Keratinocyte (primary cell): ENCODE measurements at regions not wholly inside any gene's neighbourhood (a gene's known extent, or its start where the extent isn't known, plus 50 kb on each side); places are given as distances from the start of the nearest gene placed in this dataset.

Experiments used
- DNase-seq: peaks from one replicate; pipeline ENCODE4 v3.0.0-alpha.2; 2011; ENCODE audit warnings: low read depth, missing footprints, low spot score
- FAIRE-seq: peaks from 2 replicates; lab custom pipeline; 2011; peaks lifted over from hg19 to GRCh38; lab: Jason Lieb, UNC
- H2AFZ ChIP-seq: 2 replicates; pipeline ENCODE4 v1.6.0; 2012; ENCODE audit warnings: low read length, control low read depth, inconsistent platforms; ENCODE audit not compliant: control insufficient read depth
- H3K27ac ChIP-seq: 2 replicates; pipeline ENCODE4 v1.5.1; 2011; ENCODE audit warnings: low read length; ENCODE audit not compliant: control insufficient read depth, insufficient read depth
- H3K27me3 ChIP-seq: 3 replicates; pipeline ENCODE4 v1.6.0; 2011; ENCODE audit warnings: low read length; ENCODE audit not compliant: control insufficient read depth, insufficient read depth; ENCODE audit errors: extremely low read depth
- H3K36me3 ChIP-seq, 2 experiments: 2 replicates in 1 of 2; 3 replicates in 1 of 2; pipeline ENCODE4 v1.5.1; 2011; ENCODE audit warnings: low read length in 2 of 2, mild to moderate bottlenecking in 1 of 2; ENCODE audit not compliant: control insufficient read depth in 2 of 2, insufficient read depth in 2 of 2; ENCODE audit errors: extremely low read depth in 1 of 2
- H3K4me1 ChIP-seq: 3 replicates; pipeline ENCODE4 v1.5.1; 2011; ENCODE audit warnings: low read length; ENCODE audit not compliant: control insufficient read depth, insufficient read depth; ENCODE audit errors: extremely low read depth
- H3K4me2 ChIP-seq: 3 replicates; pipeline ENCODE4 v1.6.0; 2011; ENCODE audit warnings: low read depth, low read length; ENCODE audit not compliant: control insufficient read depth, insufficient read depth; ENCODE audit errors: extremely low read depth
- H3K4me3 ChIP-seq, 3 experiments: fragments of 200-600 bp in 1 of 3; sonication (generic) in 1 of 3; 2 replicates in 2 of 3; 3 replicates in 1 of 3; pipeline ENCODE4 v1.5.1; 2011 to 2016; ENCODE audit warnings: low read length in 3 of 3, mild to moderate bottlenecking in 3 of 3, control low read depth in 2 of 3, inconsistent platforms in 1 of 3, low read depth in 1 of 3, mixed read lengths in 1 of 3, mixed run types in 1 of 3, moderate library complexity in 1 of 3; ENCODE audit not compliant: control insufficient read depth in 2 of 3, insufficient read depth in 2 of 3; ENCODE audit errors: extremely low read depth in 1 of 3
- H3K79me2 ChIP-seq: 2 replicates; pipeline ENCODE4 v1.6.0; 2012; ENCODE audit warnings: low read length; ENCODE audit not compliant: control insufficient read depth, insufficient read depth
- H3K9ac ChIP-seq: 3 replicates; pipeline ENCODE4 v1.6.0; 2011; ENCODE audit warnings: low read length; ENCODE audit not compliant: control insufficient read depth, insufficient read depth; ENCODE audit errors: extremely low read depth
- H3K9me1 ChIP-seq: 3 replicates; pipeline ENCODE4 v1.6.0; 2011; ENCODE audit warnings: low read length; ENCODE audit not compliant: control insufficient read depth, insufficient read depth; ENCODE audit errors: extremely low read depth
- H3K9me3 ChIP-seq: 2 replicates; pipeline ENCODE4 v1.5.1; 2012; ENCODE audit warnings: low read depth, low read length; ENCODE audit not compliant: control insufficient read depth
- H4K20me1 ChIP-seq: 3 replicates; pipeline ENCODE4 v1.6.0; 2011; ENCODE audit warnings: low read length; ENCODE audit not compliant: control insufficient read depth, insufficient read depth; ENCODE audit errors: extremely low read depth
- EZH2 ChIP-seq: IDR thresholded peaks from one replicate; pipeline ENCODE4 v1.6.1; 2012; ENCODE audit warnings: inconsistent platforms, mild to moderate bottlenecking, low read length, moderate library complexity
- dilution Hi-C: fragments of 300-500 bp; cut with MboI; formaldehyde crosslinking; loops from one replicate; pipeline ENCODE4 v1.7.0; 2020; ENCODE audit warnings: low sequenced_read_pairs; ENCODE audit not compliant: extremely low pct_ligation_motif_present
- TF ChIP-seq, protein P1 (sequence below), 3 experiments: IDR thresholded peaks in 1 of 3; conservative IDR thresholded peaks in 1 of 3; optimal IDR thresholded peaks in 1 of 3; 2 replicates in 2 of 3; 3 replicates in 1 of 3; pipeline versions ENCODE3 to v1.5.1; 2011; ENCODE audit warnings: low read length in 3 of 3, mild to moderate bottlenecking in 3 of 3, moderate library complexity in 2 of 3, control low read depth in 1 of 3, inconsistent platforms in 1 of 3; ENCODE audit not compliant: insufficient read depth in 2 of 3; ENCODE audit errors: extremely low read depth in 1 of 3

DNA sequence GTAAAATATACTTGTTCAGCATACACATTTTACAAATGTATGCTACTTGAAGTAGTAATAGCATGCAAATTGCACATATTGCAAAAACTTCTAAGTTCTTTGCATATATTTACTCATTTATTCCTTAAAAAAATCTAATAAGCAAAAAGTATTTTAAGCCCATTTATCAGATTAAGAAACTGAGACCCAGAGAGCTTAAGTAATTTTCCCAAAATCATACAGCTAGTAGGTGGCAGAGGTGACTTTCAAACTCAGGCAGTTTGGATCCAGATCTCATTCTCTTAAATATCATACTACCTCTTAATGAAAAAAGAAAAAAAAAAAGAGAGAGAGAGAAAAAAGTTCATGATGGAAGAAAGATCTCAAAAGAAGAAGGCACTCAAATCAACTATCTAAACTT lies 157.9 kb downstream of the RPS12 start:
- Histone ChIP-seq H3K9me1 (no peaks in the 10 kb centered on the region), H4K20me1 (no peaks in the 10 kb centered on the region), H3K79me2 (no peaks in the 10 kb centered on the region), H3K4me3 (no peak overlapping the region), H2AFZ (no peak overlapping the region), H3K9ac (no peak overlapping the region), H3K27ac (no peak overlapping the region), H3K9me3 (no peaks in the 10 kb centered on the region), H3K27me3 (no peaks in the 10 kb centered on the region), H3K4me2 (no peak overlapping the region), H3K36me3 (no peaks in the 10 kb centered on the region), H3K4me1 (no peaks in the 10 kb centered on the region)
- DNase-seq (no peak), FAIRE-seq (no peak)
- TF ChIP-seq, protein P1, sequence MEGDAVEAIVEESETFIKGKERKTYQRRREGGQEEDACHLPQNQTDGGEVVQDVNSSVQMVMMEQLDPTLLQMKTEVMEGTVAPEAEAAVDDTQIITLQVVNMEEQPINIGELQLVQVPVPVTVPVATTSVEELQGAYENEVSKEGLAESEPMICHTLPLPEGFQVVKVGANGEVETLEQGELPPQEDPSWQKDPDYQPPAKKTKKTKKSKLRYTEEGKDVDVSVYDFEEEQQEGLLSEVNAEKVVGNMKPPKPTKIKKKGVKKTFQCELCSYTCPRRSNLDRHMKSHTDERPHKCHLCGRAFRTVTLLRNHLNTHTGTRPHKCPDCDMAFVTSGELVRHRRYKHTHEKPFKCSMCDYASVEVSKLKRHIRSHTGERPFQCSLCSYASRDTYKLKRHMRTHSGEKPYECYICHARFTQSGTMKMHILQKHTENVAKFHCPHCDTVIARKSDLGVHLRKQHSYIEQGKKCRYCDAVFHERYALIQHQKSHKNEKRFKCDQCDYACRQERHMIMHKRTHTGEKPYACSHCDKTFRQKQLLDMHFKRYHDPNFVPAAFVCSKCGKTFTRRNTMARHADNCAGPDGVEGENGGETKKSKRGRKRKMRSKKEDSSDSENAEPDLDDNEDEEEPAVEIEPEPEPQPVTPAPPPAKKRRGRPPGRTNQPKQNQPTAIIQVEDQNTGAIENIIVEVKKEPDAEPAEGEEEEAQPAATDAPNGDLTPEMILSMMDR (optimal IDR thresholded peaks at IDR 0.05 in 1 of 3, IDR thresholded peaks at IDR 0.05 in 1 of 3, conservative IDR thresholded peaks at IDR 0.05 in 1 of 3; ENCODE audit: extremely low read depth in 1 of 3, insufficient read depth in 2 of 3, low read length in 3 of 3): no peak
- TF ChIP-seq EZH2: no peak
- dilution Hi-C loops: no loop called here

DNA sequence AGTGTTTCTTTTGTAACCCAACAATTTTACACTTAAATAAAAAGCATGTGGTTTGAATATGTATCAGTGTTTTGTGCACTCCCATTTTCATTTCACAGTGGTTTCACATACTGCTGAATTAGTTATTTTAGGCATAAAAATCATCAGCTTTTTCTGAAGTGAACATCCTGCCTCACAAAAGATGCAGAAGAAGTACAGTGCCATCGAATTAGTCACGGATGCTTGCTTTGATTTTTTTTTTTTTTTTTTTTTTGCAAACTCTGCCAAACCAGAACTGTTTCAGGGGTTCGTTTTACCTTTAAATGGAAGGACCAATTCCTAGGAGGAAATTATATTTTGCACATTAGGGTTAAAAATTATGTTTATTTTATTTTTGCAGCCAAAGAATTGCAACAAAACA lies 158.6 kb downstream of the RPS12 start:
- no peak overlapping the region for H2AFZ ChIP-seq
- no peaks in the 10 kb centered on the region for H4K20me1 ChIP-seq
- H3K9me1 ChIP-seq: no peaks in the 10 kb centered on the region
- no peak for TF ChIP-seq EZH2
- TF ChIP-seq, protein P1 (optimal IDR thresholded peaks at IDR 0.05 in 1 of 3, IDR thresholded peaks at IDR 0.05 in 1 of 3, conservative IDR thresholded peaks at IDR 0.05 in 1 of 3; ENCODE audit: extremely low read depth in 1 of 3, insufficient read depth in 2 of 3, low read length in 3 of 3): no peak
- no peak overlapping the region for H3K27ac ChIP-seq
- H3K79me2 ChIP-seq: no peaks in the 10 kb centered on the region
- H3K36me3 ChIP-seq: no peaks in the 10 kb centered on the region
- DNase-seq (no peak), FAIRE-seq (no peak)
- no peaks in the 10 kb centered on the region for H3K27me3 ChIP-seq
- H3K4me2 ChIP-seq: no peak overlapping the region
- no peak overlapping the region for H3K4me3 ChIP-seq
- H3K9ac ChIP-seq: no peak overlapping the region
- dilution Hi-C loops: no loop called here
- H3K4me1 ChIP-seq: no peaks in the 10 kb centered on the region
- no peaks in the 10 kb centered on the region for H3K9me3 ChIP-seq
